Head of caudate nucleus (tissue), 42 donors: ENCODE measurements at regions not wholly inside any gene's neighbourhood (a gene's known extent, or its start where the extent isn't known, plus 50 kb on each side); places are given as distances from the start of the nearest gene placed in this dataset.
"Not testable (repeated sequence)": the region's sequence is repeated elsewhere in the genome, so short reads cannot be mapped to it uniquely, and the experiment has no call there.

Source experiments
- DNase-seq, 42 donors: peaks; one replicate each; pipeline versions ENCODE4 v3.0.0 to v3.0.0-alpha.2; 2020 to 2021; ENCODE audit warnings: mixed read lengths in 7 of 42
- intact Hi-C: fragments of 100-400 bp; cut with DNase I; formaldehyde crosslinking; loops from one replicate; pipeline ENCODE4 v1.15.0; 2022

GRCh38 chr6:134425513-134425912 is 107.6 kb upstream of the SGK1 start:
- intact Hi-C loops, result no loop called here
- DNase-seq, result no peak

DNA sequence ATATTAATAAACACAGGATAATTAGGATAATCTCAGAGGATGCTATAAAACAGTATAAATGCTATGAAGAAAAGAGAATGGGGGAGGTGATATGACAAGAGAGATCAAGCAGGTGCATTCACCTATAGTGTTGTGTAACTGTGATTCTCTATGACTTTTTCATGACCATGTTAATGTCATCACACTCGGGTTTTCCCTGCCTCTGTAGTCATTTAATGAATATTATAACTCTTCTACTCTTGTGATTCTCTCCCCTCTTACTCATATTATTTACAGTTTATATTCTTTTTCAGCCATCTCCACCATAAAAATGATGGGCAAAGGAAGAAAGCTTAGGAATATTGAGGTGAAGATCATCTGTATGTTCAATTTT is 106.9 kb upstream of the SGK1 start:
- no peak for DNase-seq

DNA sequence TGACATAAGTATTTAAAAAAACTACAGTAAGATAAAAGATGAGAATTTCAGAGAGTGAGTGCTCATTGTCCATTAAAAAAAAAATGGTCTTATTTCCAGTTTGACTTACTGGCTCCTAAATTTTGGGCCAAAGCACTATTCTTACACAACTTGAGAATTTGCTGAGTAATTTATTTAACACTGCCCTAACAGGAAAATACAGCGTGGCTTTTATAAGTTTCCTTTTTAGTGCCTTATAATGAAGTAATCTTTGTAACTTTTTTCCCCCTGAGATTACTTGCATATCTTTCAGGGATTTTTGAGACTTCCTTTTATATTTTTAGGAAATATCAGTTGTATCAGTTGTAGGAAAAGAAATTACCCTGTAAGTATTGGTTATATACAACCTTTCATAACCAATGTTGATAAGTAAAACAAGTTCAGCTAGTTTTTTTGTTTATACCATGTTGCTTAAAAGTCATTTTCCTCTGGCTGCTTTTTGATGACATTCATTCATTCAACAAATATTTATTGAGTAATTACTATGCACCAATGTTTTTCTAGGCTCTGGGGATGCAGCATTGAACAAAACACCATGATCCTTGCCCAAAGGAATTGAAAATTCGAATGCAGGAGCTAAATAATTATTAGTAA is 106.4 kb upstream of the SGK1 start:
- intact Hi-C loops, result no loop called here
- DNase-seq, result no peak

More for the DNA sequence above, 106.9 kb upstream of the SGK1 start:
- intact Hi-C loops, result no loop called here

GRCh38 chr6:134422426-134423231 is 104.7 kb upstream of the SGK1 start:
- DNase-seq, result peak in 2 of 42 donors; percentile 8 to 39
- intact Hi-C loops, result no loop called here

- no peak for DNase-seq
- intact Hi-C loops, result no loop called here
These were observed 103.6 kb upstream of the SGK1 start for GRCh38 chr6:134421501-134421900.

GRCh38 chr6:134420614-134421181 is 102.8 kb upstream of the SGK1 start:
- DNase-seq, result peak in 1 of 42 donors; percentile 18
- intact Hi-C loops, result no loop called here

DNA sequence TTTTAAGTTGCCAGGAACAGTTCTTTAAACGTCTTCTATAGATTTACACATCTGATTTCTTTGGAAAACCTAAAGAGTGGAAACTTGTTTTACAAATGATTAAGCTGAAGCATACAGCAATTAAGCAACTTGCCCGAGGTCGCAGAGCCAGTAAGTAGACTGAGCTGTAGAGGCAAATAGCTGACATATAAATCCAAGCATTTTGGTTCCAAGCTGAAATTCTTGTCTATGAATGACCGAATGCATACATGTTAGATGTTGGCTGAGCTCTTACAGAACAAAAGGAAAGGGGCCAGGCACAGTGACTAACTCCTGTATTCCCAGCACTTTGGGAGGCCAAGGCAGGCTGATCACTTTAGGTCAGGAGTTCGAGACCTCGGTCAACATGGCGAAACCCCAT is 101.8 kb upstream of the SGK1 start:
- peak in 1 of 42 donors; percentile 31 for DNase-seq
- intact Hi-C loops, result no loop called here

- intact Hi-C loops, result no loop called here
- peak in 1 of 42 donors; percentile 31 for DNase-seq
These were observed 98.7 kb upstream of the SGK1 start for GRCh38 chr6:134416418-134417154.

DNA sequence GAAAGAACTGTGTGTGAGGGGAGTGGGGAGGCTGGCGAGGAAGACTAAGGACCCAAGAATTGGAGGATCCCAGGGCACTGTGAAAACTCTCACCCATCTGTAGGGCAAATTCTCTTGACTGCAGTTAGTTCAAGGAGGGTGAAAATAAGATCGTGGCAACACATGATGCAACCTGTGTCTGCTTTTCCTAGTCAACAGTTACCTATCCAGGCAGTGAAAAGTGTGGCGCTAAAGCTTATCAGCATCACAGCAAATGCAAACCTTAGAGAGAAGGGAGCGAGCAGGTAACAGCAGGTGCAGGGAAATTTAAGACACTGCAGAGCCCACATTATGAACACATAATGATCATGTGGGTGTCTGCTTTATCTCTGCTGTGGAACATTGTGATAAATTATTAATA is 97.7 kb upstream of the SGK1 start:
- DNase-seq, result peak in 8 of 42 donors; percentile 18 to 58 (median 26)
- intact Hi-C loops, result no loop called here

DNA sequence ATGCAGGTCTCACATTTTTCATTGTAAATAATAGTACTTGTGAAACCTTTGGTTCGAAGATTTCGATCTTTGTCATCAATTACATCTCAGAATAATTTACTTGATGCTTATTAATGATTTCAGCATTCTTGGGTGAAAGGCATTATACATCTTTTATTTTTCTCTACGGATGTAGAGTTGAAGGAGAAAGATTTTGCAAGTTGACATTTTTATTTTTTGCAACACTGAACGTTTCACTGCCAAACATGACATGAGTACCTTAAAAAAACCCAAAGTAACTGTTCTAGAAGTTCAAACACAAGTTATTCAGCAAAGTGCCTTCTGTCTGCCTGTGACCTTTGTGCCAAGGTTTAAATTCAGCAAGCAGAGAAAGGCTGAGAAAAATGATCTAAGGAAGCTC is 97.3 kb upstream of the SGK1 start:
- intact Hi-C loops, result no loop called here
- DNase-seq, result no peak

GRCh38 chr6:134414793-134415192 is 96.9 kb upstream of the SGK1 start:
- DNase-seq, result no peak
- intact Hi-C loops, result no loop called here

GRCh38 chr6:134413241-134413643 is 95.3 kb upstream of the SGK1 start:
- intact Hi-C loops, result no loop called here
- no peak for DNase-seq

DNA sequence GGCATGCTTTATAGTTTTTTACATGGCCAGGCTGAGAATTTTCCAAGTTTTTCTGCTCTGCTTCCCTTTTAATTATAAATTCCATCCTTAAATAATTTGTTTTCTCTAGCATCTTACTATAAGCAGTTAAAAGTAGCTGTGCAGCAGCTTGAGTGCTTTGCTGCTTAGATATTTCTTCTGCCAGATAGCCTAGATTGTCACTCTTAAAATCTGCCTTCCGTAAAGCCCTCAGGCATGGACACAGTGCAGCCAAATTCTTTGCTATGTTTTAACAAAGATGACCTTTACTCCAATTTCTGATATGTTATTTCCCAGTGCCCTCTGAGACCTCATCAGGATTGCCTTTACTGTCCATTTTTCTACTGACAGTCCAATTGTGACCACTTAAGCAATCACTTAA is 92.6 kb upstream of the SGK1 start:
- intact Hi-C loops, result no loop called here

GRCh38 chr6:134407791-134408190 is 89.9 kb upstream of the SGK1 start:
- intact Hi-C loops, result no loop called here
- DNase-seq, result no peak

More for the DNA sequence above, 92.6 kb upstream of the SGK1 start:
- no peak for DNase-seq

- intact Hi-C loops, result no loop called here
- no peak for DNase-seq
These were observed 88.4 kb upstream of the SGK1 start for GRCh38 chr6:134406311-134406710.

DNA sequence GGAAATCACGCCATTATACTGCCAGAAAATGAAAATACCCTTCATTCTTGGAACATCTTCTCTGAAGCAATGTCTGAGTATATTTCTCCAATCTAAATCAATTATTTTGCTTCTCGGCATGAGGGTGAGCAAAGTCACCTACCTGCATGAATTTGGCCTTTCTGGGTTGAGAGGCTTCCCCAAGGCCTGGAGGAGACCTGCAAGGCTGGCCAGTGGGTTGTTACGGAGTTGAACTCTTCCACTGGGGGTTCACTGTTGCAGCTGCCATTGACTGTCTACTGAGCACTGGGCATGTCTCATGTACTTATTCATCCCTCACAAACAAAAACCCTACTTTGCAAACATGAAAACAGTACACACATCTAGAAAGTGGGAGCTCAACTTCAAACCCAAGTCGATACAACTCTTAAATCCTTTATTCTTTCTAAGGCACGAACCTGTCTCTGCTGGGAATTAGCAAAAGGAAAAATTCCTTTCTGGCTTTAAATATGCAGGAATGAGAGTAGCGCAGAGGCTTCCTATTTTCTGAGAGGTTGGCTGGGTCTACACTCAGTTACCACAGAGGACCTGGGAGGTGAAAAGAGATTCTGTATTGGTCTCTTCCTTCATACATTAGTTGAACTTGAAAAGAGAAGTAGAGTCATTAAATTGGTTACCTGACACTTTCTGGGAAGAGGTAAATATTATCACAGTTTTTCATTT is 87.6 kb upstream of the SGK1 start:
- no peak for DNase-seq
- intact Hi-C loops, result no loop called here

DNA sequence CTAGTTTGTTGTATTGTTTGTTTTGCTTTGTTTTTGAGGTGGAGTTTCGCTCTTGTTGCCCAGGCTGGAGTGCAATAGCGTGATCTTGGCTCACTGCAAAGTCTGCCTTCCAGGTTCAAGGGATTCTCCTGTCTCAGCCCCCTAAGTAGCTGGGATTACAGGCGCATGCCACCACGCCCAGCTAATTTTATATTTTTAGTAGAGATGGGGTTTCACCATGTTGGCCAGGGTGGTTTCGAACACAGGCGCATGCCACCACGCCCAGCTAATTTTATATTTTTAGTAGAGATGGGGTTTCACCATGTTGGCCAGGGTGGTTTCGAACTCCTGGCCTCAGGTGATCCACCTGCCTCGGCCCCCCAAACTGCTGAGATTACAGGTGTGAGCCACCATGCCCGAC is 85.4 kb upstream of the SGK1 start:
- DNase-seq, intact Hi-C loops: not testable (repeated sequence)

DNA sequence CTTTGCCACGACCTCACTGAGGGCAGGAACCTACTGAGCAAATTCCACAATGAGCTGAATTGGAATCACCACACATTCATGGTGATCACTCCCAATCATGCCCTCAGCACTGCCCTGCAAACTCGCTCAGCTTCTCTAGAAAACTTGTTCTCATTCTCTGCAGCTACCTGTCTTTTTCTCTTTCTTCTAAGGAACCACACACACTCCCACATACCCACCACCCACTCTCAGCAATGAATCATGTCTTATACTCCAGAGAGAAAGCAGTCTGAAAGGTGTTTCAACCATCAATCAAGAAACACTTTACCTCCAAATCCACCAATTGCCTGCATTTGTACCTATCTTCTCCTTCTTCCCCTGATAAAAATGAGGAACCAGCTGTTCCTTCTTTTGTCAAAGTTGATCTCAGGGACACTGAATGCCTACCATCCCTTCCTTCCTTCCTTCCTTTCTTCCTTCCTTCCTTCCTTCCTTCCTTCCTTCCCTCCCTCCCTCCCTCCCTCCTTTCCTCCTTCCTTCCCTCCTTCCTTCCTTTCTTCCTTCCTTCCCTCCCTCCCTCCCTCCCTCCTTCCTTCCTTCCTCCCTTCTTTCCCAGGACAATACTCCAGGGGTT is 84.6 kb upstream of the SGK1 start:
- intact Hi-C loops, result no loop called here
- DNase-seq, result peak in 31 of 42 donors; percentile 10 to 81 (median 47)

GRCh38 chr6:134400941-134401340 is 83.0 kb upstream of the SGK1 start:
- intact Hi-C loops, result no loop called here
- no peak for DNase-seq
